ENCODE measurements at regions not wholly inside any gene's neighbourhood (a gene's known extent, or its start where the extent isn't known, plus 50 kb on each side); places are given as distances from the start of the nearest gene placed in this dataset.
A peak's percentile ranks its signal among the peaks of the same experiment; 100 is the strongest.

DNA sequence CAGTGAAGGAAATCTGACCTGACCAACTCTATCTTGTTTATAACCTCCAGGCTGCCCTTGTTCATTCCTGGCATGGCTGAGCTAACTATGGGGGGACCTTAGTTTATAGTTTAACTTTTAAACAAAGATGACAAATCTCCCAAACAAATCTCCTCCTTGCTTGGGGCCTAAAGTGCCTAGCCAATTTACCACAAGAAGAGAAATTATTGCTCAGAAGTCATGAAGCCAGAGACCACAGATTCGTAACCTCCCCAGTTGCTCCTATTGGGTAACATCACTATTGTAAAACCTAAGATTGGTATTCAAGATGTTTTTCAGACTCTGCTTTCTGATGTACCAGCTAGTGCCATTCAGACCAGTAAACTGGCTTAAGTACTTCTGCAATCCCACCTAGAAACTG is 649.4 kb upstream of the SLC8A1 start:
- Histone ChIP-seq H3K4me1 (no peaks in the 10 kb centered on the region), H3K27ac (no peak overlapping the region), H3K4me3 (no peak overlapping the region), H3K9me3 (no peaks in the 10 kb centered on the region), H3K4me2 (no peak overlapping the region)
- FAIRE-seq (no peak), ATAC-seq (no peak), DNase-seq (ENCODE audit: low read depth in 1 of 2, low spot score in 1 of 2) (no peak)
- WGBS (ENCODE audit: missing lambda C conversion rate) = 29% methylated on average over 1 of the region's 1 CpG
- POLR2A ChIA-PET = no interaction called here
- CTCF ChIA-PET = interaction anchor here (1.1 kb wide), 1 partner anchor 11 kb away, joined by 3 read pairs; no protein-coding TSS in a partner anchor
- TF ChIP-seq GATA3 (IDR thresholded peaks at IDR 0.05; ENCODE audit: borderline replicate concordance) (no peak), CBX8 (IDR thresholded peaks at IDR 0.05) (no peak), JUNB (IDR thresholded peaks at IDR 0.05) (no peak), KDM1A (IDR thresholded peaks at IDR 0.05; ENCODE audit: low read depth) (no peak)
- TF ChIP-seq, protein P1, sequence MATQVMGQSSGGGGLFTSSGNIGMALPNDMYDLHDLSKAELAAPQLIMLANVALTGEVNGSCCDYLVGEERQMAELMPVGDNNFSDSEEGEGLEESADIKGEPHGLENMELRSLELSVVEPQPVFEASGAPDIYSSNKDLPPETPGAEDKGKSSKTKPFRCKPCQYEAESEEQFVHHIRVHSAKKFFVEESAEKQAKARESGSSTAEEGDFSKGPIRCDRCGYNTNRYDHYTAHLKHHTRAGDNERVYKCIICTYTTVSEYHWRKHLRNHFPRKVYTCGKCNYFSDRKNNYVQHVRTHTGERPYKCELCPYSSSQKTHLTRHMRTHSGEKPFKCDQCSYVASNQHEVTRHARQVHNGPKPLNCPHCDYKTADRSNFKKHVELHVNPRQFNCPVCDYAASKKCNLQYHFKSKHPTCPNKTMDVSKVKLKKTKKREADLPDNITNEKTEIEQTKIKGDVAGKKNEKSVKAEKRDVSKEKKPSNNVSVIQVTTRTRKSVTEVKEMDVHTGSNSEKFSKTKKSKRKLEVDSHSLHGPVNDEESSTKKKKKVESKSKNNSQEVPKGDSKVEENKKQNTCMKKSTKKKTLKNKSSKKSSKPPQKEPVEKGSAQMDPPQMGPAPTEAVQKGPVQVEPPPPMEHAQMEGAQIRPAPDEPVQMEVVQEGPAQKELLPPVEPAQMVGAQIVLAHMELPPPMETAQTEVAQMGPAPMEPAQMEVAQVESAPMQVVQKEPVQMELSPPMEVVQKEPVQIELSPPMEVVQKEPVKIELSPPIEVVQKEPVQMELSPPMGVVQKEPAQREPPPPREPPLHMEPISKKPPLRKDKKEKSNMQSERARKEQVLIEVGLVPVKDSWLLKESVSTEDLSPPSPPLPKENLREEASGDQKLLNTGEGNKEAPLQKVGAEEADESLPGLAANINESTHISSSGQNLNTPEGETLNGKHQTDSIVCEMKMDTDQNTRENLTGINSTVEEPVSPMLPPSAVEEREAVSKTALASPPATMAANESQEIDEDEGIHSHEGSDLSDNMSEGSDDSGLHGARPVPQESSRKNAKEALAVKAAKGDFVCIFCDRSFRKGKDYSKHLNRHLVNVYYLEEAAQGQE (IDR thresholded peaks at IDR 0.05) = no peak
- TF ChIP-seq, protein P2, sequence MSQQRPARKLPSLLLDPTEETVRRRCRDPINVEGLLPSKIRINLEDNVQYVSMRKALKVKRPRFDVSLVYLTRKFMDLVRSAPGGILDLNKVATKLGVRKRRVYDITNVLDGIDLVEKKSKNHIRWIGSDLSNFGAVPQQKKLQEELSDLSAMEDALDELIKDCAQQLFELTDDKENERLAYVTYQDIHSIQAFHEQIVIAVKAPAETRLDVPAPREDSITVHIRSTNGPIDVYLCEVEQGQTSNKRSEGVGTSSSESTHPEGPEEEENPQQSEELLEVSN (IDR thresholded peaks at IDR 0.05; ENCODE audit: borderline replicate concordance, low read depth) = no peak
- TF ChIP-seq, protein P3, sequence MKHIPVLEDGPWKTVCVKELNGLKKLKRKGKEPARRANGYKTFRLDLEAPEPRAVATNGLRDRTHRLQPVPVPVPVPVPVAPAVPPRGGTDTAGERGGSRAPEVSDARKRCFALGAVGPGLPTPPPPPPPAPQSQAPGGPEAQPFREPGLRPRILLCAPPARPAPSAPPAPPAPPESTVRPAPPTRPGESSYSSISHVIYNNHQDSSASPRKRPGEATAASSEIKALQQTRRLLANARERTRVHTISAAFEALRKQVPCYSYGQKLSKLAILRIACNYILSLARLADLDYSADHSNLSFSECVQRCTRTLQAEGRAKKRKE (CRISPR knock-in tag; IDR thresholded peaks at IDR 0.05; ENCODE audit: low read depth) = no peak

DNA sequence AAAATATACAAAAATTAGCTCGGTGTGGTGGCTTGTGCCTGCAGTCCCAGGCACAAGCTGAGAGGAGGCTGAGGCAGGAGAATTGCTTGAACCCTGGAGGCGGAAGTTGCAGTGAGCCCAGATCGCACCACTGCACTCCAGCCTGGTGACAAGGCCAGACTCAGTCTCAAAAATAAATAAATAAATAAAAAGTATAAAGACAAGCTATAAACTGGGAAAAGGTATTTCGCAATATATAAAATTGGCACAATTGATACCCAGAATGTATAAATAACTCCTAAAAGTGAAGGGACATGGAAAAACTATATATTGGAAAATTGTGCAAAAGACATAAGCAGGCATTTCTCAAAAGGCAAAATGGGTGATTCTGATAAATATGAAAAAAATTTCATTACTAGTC is 657.9 kb upstream of the SLC8A1 start:
- whole genome bisulfite sequencing (ENCODE audit: missing lambda C conversion rate) = 43% methylated on average over 4 of the region's 4 CpGs
- ATAC-seq = no peak

DNA sequence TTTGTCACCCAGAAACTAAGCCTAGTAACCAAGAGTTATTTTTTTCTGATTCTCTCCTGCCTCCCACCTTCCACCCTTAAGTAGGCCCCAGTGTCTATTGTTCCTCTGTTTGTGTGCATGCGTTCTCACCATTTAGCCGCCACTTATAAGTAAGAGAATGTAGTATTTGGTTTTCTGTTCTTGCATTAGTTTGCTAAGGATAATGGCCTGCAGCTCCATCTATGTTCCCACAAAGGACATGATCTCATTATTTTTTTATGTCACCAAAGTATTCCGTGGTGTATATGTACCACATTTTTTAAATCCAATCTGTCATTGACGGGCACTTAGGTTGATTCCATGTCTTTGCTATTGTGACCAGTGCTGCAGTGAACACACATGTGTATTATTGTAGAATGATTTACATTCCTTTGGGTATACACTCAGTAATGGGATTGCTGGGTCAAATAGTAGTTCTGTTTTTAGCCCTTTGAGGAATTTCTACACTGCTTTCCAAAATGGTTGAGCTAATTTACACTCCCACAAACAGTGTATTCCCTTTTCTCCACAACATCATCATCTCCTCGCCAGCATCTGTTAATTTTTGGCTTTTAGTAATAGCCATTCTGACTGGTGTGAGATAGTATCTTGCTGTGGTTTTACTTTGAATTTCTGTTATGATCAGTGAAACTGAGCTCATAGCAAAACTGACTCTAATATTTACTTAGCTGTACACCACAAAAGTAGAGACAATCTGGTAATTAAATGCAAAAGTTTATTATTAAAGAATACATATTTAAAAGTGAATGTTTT is 660.1 kb upstream of the SLC8A1 start:
- Histone ChIP-seq H3K4me3 (no peak overlapping the region), H3K9me3 (no peaks in the 10 kb centered on the region), H3K27ac (no peak overlapping the region), H3K4me2 (no peak overlapping the region), H3K4me1 (no peaks in the 10 kb centered on the region)
- no peak for DNase-seq (ENCODE audit: low read depth in 1 of 2, low spot score in 1 of 2)
- POLR2A ChIA-PET = no interaction called here
- FAIRE-seq = no peak
- no peak for ATAC-seq
- WGBS (ENCODE audit: missing lambda C conversion rate) = 43% methylated on average over 5 of the region's 5 CpGs
- TF ChIP-seq JUN (IDR thresholded peaks at IDR 0.05) (no peak), EHMT2 (IDR thresholded peaks at IDR 0.05; ENCODE audit: low read depth) (no peak), BHLHE40 (IDR thresholded peaks at IDR 0.05; ENCODE audit: low read depth, low read length) (no peak), EP300 (IDR thresholded peaks at IDR 0.05) (no peak), POLR2AphosphoS2 (conservative IDR thresholded peaks at IDR 0.05; ENCODE audit: low read length) (no peak), ZNF302 (CRISPR knock-in tag; IDR thresholded peaks at IDR 0.05) (no peak)
- TF ChIP-seq, protein P4, sequence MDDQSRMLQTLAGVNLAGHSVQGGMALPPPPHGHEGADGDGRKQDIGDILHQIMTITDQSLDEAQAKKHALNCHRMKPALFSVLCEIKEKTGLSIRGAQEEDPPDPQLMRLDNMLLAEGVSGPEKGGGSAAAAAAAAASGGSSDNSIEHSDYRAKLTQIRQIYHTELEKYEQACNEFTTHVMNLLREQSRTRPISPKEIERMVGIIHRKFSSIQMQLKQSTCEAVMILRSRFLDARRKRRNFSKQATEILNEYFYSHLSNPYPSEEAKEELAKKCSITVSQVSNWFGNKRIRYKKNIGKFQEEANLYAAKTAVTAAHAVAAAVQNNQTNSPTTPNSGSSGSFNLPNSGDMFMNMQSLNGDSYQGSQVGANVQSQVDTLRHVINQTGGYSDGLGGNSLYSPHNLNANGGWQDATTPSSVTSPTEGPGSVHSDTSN (IDR thresholded peaks at IDR 0.05) = no peak
- TF ChIP-seq, protein P5, sequence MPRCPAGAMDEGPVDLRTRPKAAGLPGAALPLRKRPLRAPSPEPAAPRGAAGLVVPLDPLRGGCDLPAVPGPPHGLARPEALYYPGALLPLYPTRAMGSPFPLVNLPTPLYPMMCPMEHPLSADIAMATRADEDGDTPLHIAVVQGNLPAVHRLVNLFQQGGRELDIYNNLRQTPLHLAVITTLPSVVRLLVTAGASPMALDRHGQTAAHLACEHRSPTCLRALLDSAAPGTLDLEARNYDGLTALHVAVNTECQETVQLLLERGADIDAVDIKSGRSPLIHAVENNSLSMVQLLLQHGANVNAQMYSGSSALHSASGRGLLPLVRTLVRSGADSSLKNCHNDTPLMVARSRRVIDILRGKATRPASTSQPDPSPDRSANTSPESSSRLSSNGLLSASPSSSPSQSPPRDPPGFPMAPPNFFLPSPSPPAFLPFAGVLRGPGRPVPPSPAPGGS (IDR thresholded peaks at IDR 0.05) = no peak
- TF ChIP-seq, protein P2 (IDR thresholded peaks at IDR 0.05; ENCODE audit: borderline replicate concordance, low read depth) = no peak
- CTCF ChIA-PET = interaction anchor here (0.6 kb wide), 1 partner anchor 11 kb away, joined by 3 read pairs; no protein-coding TSS in a partner anchor

More for the DNA sequence above, 657.9 kb upstream of the SLC8A1 start:
- H3K4me1 ChIP-seq = no peaks in the 10 kb centered on the region
- H3K9me3 ChIP-seq = no peaks in the 10 kb centered on the region
- POLR2A ChIA-PET = no interaction called here
- no peak overlapping the region for H3K4me3 ChIP-seq
- no peak overlapping the region for H3K27ac ChIP-seq
- CTCF ChIA-PET = no interaction called here
- no peak overlapping the region for H3K4me2 ChIP-seq
- FAIRE-seq = no peak
- no peak for DNase-seq (ENCODE audit: low read depth in 1 of 2, low spot score in 1 of 2)
- TF ChIP-seq, protein P6, sequence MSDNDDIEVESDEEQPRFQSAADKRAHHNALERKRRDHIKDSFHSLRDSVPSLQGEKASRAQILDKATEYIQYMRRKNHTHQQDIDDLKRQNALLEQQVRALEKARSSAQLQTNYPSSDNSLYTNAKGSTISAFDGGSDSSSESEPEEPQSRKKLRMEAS (IDR thresholded peaks at IDR 0.05) = no peak
- TF ChIP-seq CEBPB (IDR thresholded peaks at IDR 0.05) = peak in 1 of 2 experiments; percentile 24; a peak in 1 of 4 replicates

All from A549 (cell line).